ENCODE measurements at regions not wholly inside any gene's neighbourhood (a gene's known extent, or its start where the extent isn't known, plus 50 kb on each side); places are given as distances from the start of the nearest gene placed in this dataset.
A peak's percentile ranks its signal among the peaks of the same experiment; 100 is the strongest.

GRCh38 chr2:20514596-20515269 is 67.9 kb downstream of the RHOB start:
- H2AFZ ChIP-seq (ENCODE audit: low read length) = no peak overlapping the region

More at GRCh38 chr2:20514596-20515269, 67.9 kb downstream of the RHOB start:
- no peaks in the 10 kb centered on the region for H3K27me3 ChIP-seq (ENCODE audit: control insufficient read depth in 1 of 2, insufficient read depth in 2 of 2, low read length in 2 of 2)
- POLR2A ChIA-PET = interaction anchor here (5.7 kb wide), 1 partner anchor 67 kb away, joined by 33 read pairs; the partner anchor contains the start of gene RHOB
- intact Hi-C loops (cut with micrococcal nuclease; ENCODE audit: unreplicated experiment) = no loop called here
- H3K36me3 ChIP-seq (replicated peaks in 1 of 2; ENCODE audit: control insufficient read depth in 1 of 2, insufficient read depth in 2 of 2, low read length in 2 of 2) = no peaks in the 10 kb centered on the region
- H3K9me3 ChIP-seq (ENCODE audit: low read length) = no peaks in the 10 kb centered on the region
- in situ Hi-C loops (cut with HindIII; ENCODE audit: extremely low pct_ligation_motif_present, low pct_unique_long_range_greater_than_20kb) = no loop called here
- no peak overlapping the region for H3K4me3 ChIP-seq (replicated peaks in 1 of 3; ENCODE audit: insufficient read depth in 1 of 3, low read depth in 2 of 3, low read length in 3 of 3)
- H3K27ac ChIP-seq (ENCODE audit: extremely low read length, insufficient read depth, low read length) = no peak overlapping the region
- no peaks in the 10 kb centered on the region for H4K20me1 ChIP-seq (ENCODE audit: insufficient read depth, low read length)
- no peak overlapping the region for H3K4me2 ChIP-seq (ENCODE audit: low read depth, low read length)
- no peaks in the 10 kb centered on the region for H3K79me2 ChIP-seq (ENCODE audit: insufficient read depth, low read length)
- CTCF ChIA-PET (ENCODE audit: low intra/inter-chr PET ratio, low total read pairs) = no interaction called here
- TF ChIP-seq ZNF770 (CRISPR knock-in tag; IDR thresholded peaks at IDR 0.05) (no peak), ZFP90 (CRISPR knock-in tag; IDR thresholded peaks at IDR 0.05; ENCODE audit: borderline replicate concordance) (no peak), JUNB (CRISPR knock-in tag; IDR thresholded peaks at IDR 0.05; ENCODE audit: borderline replicate concordance) (no peak), ZBTB33 (CRISPR knock-in tag; IDR thresholded peaks at IDR 0.05) (peak; percentile 68), RARA (CRISPR knock-in tag; IDR thresholded peaks at IDR 0.05) (peak; percentile 62), TEAD3 (CRISPR knock-in tag; optimal IDR thresholded peaks at IDR 0.05; ENCODE audit: borderline replicate concordance) (peak; percentile 43), AKAP8 (CRISPR knock-in tag; IDR thresholded peaks at IDR 0.05) (no peak), HES4 (CRISPR knock-in tag; IDR thresholded peaks at IDR 0.05; ENCODE audit: borderline replicate concordance) (no peak), ZNF430 (CRISPR knock-in tag; IDR thresholded peaks at IDR 0.05) (0 out of 2 replicates have a peak, but pooled peaks have one; percentile 69)
- WGBS (ENCODE audit: low lambda C conversion rate) = 88% methylated on average over 8 of the region's 8 CpGs
- peaks cover 51% of the 10 kb centered on the region for H3K4me1 ChIP-seq (ENCODE audit: insufficient read depth, low read length)
- ATAC-seq (no peak), DNase-seq (ENCODE audit: low spot score) (no peak), FAIRE-seq (no peak)
- H3K9ac ChIP-seq (ENCODE audit: insufficient read depth, low read depth, low read length) = no peak overlapping the region
- no TSS peak for BruUV-seq (replicated peaks)

Measured in HepG2 (cell line).